T-helper 1 cell treated with Interleukin-12 subunit alpha and Interleukin-12 subunit beta and Interleukin-4 antibody, amounts not matched to agents 30 ng/mL and 1 ng/mL, for 36 hours (primary cell): ENCODE measurements at regions not wholly inside any gene's neighbourhood (a gene's known extent, or its start where the extent isn't known, plus 50 kb on each side); places are given as distances from the start of the nearest gene placed in this dataset.

ENCODE experiments used
- intact Hi-C: fragments of 100-400 bp; cut with micrococcal nuclease; formaldehyde crosslinking; loops from one replicate; pipeline ENCODE4 v1.15.1; 2024

DNA sequence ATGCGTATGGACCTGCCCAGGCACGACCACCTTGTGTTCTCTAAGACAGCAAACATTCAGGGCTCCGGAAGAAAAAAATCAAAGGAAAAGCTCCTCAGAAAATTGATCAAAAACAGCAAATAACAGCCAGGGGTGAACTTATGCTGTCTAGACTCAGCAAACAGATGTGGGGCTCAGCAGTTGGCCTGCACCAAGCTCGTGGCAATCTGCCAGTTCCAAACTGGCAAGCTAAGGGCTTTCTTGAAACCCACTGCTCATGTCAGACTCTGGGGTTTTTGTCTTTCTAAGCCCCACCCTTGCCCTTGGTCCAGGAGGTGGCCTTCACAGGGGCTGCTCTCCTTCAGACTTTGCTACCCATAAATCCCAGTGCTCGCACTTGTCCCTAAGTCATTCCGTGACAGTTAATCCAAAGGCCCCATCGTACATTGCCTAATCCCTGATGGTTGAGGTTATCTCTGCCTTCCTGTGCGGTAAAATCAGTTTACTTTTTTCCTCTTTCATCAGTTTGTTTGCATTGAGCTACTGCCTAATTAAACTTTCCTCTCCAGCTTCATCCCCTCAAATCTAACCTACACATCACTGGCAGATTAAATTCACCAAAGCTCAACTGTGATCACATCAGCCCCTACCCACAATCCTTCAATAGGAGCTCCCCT lies 408.0 kb downstream of the LRATD1 start:
- intact Hi-C loops, result no loop called here

DNA sequence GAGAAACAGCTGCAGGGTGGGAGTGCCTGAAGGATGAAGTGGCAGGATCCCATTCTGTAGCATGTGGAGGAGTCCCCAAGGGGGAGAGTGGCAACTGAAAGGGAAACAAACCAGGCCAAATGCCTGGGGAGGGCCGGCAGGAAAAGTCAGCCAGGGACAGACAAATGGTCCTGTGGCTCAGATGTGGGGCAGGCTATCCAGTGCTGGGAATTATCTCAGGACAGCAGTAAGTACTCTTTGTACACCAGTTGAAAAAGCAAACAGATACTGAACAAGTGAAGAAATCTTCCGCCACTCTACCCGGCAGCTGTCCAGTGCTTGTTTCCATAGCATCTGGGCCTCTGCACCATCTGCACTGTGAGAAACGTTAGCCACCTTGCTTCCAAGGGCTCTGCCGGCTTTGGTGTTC lies 408.9 kb downstream of the LRATD1 start:
- intact Hi-C loops, result no loop called here

DNA sequence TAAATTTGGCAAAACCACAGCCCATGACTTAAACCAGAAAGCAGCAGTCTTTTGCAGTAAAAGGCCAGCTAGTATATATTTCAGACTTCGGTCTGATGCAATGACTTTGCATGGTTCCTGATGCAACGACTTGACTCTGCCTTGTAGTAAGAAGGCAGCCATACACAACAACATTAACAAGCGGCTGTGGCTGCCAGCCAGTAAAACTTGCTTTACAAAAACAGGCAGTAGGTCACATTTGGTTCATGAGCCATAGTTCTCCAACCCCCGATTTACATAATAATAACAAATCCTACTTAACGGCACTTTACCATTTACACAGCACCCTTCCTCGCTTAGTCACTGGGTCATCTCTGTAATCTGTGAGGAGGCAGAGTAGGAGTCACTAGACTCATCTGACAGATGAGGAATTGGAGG lies 410.3 kb downstream of the LRATD1 start:
- intact Hi-C loops, result no loop called here

DNA sequence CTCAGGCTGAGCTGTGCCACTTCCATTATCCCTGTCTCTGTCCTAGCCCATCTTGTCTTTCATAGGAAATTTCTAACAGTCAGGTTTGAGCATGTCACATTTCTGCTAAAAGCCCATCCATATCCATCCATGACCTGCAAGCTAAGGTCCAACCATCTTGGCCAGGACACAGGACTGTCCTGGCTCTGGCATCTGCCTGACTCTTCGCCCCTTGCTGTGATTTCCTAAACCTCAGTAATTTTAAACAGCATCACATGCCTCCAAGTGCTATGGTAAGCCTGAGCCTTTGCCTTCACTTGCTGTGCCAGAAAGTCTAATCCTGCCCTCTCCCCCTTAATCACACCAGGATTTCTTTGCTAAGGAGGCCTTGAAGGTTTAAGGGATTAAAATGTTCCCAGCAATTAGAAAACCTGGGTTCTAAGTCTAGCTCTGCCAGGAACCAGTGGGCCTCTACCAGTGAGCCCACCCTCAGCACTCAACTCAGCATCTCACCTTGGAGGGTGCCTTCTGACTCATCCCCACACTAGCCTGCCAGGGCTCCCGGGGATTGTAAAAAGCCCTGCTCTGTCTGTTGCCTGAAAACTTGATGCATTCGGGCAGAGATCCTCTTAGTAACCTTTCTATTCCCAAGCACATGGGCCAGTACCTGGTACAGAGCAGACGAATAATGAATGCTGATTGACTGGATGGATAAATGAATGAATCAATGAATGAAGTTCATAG lies 411.0 kb downstream of the LRATD1 start:
- intact Hi-C loops, result no loop called here

DNA sequence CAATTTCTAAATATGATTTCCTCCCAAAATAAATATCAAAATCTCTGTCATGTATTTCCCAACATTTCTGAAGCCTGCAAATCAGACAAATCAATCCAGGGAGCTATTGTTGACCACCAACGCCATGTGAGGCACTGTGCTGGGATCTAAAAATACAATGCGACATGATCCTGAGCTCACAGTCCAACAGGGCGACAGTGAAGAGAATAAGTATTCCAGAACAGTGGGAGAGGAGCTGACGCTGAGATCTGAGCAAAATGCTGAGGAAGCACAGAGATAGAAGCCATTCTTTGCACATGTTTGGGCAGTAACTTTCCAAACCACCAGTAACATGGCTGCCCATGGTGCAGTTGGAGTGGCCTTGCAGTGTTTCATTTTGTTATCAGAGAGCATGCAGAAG lies 412.5 kb downstream of the LRATD1 start:
- intact Hi-C loops, result no loop called here

DNA sequence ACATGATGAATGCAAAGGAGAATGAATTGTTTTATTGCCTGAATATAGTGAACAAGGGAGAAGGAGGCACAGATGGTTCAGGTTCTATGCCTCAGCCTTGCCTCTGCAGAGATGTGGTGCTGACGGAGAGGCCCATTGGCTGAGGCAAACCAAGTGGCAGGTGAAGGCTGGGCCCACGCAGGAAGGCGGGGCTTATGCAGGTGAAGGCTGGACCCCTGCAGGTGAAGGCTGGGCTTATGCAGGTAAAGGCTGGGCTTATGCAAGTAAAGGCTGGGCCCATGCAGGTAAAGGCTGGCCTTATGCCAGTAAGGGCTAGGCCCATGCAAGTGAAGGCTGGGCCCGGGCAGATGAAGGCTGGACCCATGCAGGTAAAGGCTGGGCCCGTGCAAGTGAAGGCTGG lies 414.7 kb downstream of the LRATD1 start:
- intact Hi-C loops, result no loop called here

DNA sequence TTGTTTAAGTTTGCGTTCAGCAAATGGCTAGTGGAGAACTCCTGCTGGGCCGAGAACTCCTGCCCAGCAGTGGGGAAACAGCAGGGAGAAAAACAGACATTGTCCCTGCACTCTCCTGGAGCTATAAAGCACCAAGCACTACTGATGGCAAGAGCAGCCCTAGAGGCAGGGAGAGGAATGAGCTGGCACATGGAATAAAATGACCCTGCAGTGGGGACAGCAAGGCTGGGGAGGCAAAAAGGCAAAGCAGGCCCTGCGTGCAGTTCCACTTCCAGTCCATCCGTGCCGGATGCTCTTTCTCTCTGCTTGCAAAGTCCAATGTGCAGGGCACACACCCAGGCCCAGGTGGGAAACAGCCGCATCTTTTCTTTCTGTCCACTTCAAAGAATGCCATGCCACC lies 415.5 kb downstream of the LRATD1 start:
- intact Hi-C loops, result no loop called here

DNA sequence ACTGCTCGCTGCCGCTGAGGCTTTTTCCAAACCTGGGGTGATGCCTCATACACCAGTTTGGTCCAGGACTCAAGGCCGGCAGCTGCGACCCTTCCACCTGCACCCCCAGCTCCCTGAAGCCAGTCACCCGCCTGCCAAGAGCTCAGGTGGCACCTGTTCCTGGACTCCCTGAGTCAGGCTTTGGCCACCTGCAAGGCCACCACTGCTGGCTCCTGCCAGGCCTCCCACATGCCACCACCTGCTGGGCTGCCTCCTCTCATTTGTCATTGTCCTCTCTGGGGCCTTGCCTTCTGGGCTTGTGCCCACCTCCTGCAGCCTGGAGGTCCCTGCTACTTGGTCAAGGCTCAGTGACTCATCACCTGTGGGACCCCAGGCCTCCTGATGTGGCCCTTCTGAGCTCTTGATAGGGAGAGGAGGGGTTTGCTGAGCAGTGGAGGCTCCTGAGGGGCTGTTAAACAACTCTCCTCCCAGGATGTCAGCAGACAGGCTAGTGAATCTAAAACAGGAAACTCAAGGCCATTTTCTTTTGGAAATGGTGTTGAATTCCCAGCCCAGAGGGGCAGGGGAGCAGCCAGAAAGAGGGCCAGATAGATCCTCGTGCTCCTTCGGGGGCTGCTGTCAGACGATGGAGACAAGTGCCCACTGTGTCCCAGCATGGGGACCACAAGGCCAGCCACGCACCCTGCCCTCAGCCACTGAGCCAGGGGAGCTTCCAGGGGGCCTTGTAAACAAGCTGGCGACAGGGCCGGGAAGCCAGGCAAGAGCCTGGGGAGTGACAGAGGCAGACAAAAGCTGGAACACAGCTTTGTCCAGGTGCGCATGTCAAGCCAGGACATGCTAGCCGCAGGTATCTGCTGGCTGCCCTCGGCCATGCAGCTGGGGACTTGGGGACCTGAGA lies 416.8 kb downstream of the LRATD1 start:
- intact Hi-C loops, result no loop called here

DNA sequence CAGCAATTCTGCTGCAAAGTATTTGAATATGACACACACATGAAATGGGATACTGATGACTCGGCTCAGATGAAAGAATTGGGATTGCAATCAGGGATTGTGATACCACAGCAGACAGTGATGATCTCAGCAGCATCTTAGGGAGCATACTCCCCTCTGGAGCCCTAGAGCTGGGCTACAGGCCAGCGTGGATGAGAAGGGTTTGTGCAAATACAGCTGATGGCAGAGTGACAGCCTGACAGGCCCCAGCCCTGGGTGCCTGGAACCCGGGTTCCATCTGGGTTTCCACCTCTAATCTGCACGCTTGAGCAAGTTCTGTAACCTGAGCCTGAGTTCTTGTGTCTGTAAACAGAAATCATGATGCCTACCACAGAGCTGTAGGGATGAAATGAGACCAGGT lies 418.0 kb downstream of the LRATD1 start:
- intact Hi-C loops, result no loop called here

DNA sequence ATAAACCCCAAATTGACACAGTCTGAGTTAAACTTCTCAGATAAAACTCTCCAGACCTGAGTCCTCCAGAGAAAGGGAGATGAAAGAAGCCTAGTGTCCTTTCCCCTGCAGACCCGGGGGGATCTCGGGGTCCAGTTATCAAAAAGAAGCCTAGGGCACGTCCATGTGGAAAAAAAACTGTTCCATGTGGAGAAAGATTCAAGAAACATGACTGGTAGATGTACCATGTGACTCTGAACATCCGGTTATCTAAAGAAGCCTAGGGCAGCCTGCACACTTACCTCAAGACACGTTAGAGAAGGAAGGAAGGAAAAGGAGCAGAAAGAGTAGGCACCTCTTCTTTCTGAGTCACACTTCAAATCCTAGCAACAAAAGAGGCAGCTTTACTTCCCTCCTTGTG lies 421.0 kb downstream of the LRATD1 start:
- intact Hi-C loops, result no loop called here

DNA sequence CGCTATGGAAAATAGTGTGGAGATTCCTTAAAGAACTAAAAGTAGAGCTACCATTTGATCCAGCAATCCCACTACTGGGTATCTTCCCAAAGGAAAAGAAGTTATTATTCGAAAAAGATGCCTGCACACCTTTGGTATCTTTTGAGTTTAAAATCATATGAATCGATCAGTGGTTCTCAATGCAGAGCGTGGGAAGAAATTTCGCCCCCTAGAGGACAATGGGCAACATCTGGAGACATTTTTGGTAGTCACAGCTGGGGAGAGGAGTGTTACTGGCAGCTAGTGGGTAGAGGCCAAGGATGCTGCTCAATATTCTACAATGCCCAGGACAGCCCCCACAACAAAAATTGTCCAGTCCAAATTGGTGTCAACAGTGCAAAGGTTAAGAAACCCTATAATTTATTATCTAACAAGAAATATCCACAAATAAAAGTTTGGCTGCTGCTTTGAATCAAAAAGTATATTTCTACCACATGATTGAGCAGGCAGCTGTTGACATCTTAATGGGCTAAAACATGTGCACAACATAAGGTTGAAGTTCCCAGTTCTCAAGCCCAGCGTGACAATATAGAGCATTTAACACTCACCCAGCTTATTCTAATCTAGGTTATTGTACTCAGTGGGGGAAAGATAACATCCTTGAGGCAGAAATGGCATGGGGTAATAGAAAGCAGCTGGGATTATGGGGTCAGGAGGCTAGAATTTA lies 425.7 kb downstream of the LRATD1 start:
- intact Hi-C loops, result loop anchor here (2.0 kb wide), 1 partner anchor 155 kb away; no protein-coding TSS in a partner anchor

DNA sequence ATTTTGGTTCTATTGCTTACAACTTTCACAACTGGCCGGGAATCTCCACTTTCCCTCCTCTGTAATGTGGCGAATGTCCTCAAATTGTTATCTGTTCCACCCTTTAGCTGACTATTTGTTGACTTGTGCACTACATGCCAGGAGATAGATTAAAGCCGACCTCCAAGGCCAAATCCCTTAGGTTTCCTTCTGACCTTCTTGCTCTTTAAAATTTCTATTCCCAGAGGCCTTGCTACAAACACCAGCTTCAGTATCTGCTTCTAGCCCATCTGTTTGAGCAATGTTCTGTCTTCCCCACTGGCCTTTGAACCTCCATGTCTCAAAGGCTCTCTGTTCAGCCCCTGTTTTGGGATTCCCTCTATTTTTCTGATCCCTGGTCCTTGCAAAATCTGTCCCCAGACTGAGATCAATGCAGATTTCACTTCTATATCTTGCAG lies 426.2 kb downstream of the LRATD1 start:
- intact Hi-C loops, result loop anchor here (2.0 kb wide), 1 partner anchor 156 kb away; no protein-coding TSS in a partner anchor

DNA sequence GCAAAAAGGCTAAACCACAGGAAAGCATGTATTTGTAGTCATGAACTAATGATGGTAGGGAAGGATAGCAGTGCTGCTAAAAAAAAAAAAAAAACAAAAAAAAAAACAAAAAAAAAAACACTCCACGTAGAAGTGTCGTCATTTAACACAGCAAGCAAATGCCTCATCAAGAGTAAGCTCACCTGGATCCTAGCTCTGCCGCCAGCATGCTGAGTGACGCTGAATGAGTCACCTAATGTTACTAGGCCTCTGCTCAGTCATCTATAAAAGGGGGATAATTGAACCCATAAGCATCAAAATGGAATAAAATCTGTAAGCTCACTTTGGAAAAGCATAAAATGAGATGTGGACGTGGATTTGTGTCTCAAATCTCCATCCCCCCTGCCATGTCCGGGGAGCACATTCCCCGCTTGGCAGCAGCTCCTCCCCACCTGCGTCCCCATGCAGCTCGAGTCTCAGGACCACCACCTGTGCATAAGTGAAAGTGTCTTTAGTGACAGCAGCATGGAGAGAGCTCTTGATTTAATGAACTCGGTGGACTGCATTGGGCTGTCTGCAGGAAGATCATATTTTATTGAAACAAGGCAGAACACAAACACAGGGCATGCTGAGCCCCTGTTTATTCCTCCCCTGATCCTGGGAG lies 427.5 kb downstream of the LRATD1 start:
- intact Hi-C loops, result loop anchor here (2.0 kb wide), 1 partner anchor 157 kb away; no protein-coding TSS in a partner anchor

DNA sequence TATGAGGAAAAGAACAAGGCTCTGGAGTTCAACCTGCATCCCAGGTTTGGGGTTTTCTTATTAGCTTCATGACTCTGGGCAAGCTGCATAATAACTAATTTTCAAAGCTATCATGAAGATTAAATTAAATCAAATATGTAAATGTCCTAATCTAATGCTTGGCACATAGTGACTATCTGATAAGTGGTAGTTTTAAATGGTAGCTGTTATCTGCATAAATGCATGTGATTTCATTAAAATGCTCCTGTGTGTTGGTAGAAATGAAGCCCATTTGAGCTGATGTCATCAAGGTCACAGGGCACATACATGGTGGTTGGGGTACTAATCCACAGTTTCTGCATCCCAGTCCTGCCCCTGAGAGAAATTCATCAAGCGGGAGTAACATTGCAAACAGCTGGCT lies 428.8 kb downstream of the LRATD1 start:
- intact Hi-C loops, result no loop called here

DNA sequence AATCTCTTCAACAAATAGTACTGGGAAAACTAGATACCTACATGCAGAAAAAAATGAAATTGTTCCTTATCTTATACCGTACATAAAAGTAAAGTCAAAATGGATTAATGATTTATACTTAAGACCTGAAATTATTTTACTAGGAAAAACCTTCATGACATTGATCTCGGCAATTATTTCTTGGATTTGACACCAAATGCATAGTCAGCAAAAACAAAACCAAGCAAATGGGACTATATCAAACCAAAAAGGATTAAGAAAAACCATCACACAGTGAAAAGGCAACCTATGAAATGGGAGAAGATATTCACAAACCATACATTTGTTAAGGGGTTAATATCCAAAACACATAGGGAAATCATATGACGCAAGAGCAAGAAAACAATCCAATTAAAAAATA lies 433.6 kb downstream of the LRATD1 start:
- intact Hi-C loops, result no loop called here

DNA sequence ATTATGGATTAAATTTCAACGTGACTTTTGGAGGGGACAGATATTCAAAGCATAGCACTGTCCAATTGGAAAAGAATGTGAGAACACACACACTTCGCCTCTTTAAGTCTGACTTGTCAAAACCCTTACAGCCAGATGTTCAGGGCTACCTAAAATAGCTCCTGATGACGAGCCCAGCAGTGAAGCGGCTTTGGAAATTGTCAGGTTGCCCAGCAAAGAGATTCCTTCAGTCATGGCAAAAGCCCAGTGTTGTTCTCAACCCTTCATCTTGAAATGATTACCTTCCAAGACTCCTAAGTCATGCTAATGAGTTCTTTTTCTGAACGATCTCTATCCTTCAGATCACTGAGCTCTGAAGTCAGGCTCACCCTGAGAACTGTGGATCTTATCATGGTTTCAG lies 436.6 kb downstream of the LRATD1 start:
- intact Hi-C loops, result no loop called here

DNA sequence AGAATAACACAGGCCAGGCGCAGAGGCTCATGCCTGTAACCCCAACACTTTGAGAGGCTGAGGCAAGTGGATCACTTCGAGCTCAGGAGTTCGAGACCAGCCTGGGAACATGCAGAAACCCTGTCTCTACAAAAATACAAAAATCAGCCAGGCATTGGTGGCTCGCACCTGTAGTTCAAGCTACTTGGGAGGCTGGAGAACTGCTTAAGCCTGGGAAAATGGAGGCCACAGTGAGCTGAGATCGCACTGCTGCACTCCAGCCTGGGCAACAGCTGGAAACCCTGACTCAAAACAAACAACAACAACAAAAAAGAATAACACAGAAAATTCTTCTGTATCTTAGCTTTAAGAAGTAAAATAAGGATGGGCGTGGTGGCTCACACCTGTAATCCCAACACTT lies 440.3 kb downstream of the LRATD1 start:
- intact Hi-C loops, result no loop called here

DNA sequence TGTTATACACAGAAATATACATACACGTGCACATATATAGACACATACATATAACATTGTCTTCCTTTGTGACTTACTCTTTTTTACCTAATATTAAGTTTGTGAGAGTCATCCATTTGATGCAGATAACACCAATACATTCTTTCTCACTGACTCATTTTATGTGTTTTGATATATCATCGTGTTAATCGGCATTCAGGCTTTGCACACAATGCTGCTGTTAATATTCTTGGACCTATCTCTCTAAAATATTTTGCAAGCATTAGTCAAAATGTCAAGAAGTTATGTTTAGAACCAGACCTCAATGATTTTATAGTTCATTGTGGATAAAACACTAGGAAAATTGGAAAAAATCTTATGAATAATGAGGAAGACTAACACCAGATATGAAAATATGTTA lies 441.1 kb downstream of the LRATD1 start:
- intact Hi-C loops, result no loop called here

DNA sequence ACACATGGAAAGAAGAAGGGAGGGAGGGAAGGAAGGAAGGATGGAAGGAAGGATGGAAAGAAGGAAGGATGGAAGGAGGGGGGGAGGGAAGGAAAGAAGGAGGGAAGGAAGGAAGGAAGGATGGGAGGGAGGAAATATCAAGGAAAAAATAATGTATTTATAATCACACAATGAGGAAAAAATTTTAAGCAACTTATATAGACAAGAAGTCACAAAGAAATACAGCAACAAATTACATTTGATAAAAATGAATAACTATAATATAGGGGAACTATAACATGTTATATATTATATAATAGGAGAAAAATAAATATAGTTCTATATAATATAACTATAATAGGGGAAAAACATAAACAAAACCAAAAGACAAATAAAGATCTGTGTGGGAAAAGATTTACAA lies 441.8 kb downstream of the LRATD1 start:
- intact Hi-C loops, result no loop called here

DNA sequence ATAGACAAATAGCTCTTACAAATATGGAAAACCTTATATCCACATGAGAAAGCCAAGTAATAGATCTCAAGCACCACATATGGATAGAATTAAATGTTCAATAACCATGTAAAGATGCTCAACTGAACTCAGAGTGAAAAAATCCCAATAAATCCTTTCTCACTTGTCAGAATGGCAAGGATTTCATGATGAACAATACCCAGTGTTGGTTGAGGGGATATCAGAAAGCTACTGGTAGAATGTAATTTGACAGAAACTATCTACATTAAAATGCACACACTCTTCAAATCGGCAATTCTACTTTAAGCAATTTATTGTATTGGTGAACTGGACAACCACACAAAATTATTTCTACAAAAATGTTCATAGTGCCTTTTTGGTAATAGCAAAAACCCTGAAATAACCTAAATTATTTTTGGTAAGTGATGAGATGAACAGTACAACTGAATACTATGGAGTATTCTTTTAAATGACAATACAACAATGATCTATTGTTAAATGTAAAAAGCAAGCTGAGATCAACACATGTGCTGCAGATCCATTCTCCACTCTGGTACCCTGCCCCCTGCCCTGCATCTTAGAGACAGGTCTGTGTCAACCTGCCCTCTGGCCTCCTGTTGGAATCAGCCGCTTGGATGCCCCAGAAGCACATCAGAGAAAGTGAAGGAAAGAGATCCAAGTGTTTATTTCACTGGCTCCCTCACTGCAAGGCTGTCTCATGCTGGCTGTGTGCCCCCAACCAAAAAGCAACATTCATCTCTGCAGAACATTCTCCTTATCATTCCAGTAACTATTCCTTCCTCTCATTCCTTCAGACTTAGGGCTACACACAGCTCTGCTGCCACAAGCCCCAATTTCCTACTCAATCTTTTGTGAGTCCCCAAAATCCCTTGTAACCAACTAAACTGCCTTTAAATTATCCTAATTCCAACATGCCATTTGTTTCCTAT lies 442.5 kb downstream of the LRATD1 start:
- intact Hi-C loops, result no loop called here
